Smooth muscle cell (in vitro differentiated cells): ENCODE measurements at regions not wholly inside any gene's neighbourhood (a gene's known extent, or its start where the extent isn't known, plus 50 kb on each side); places are given as distances from the start of the nearest gene placed in this dataset.
A peak's percentile ranks its signal among the peaks of the same experiment; 100 is the strongest.
"Not testable (repeated sequence)": the region's sequence is repeated elsewhere in the genome, so short reads cannot be mapped to it uniquely, and the experiment has no call there.

Experiments used
- DNase-seq: peaks from one replicate; lab custom pipeline; 2025; ENCODE audit not compliant: unreplicated experiment; lab: John Stamatoyannopoulos, UW
- H2AFZ ChIP-seq: fragments of 200-600 bp; sonication (generic); 2 replicates; pipeline ENCODE4 v1.6.0; 2016; ENCODE audit warnings: antibody characterized with exemption, low read depth, mild to moderate bottlenecking
- H3F3A ChIP-seq: fragments of 200-600 bp; sonication (generic); 2 replicates; pipeline ENCODE4 v1.6.0; 2017; ENCODE audit warnings: antibody characterized with exemption, low read depth
- H3K27ac ChIP-seq: fragments of 200-600 bp; sonication (generic); 2 replicates; pipeline ENCODE4 v1.5.1; 2016; ENCODE audit warnings: low read depth, mild to moderate bottlenecking
- H3K27me3 ChIP-seq: fragments of 200-600 bp; sonication (generic); 2 replicates; pipeline ENCODE4 v1.6.1; 2016; ENCODE audit warnings: low read depth, mild to moderate bottlenecking
- H3K36me3 ChIP-seq: fragments of 200-600 bp; sonication (generic); 2 replicates; pipeline ENCODE4 v1.5.1; 2016; ENCODE audit warnings: low read depth
- H3K4me1 ChIP-seq: fragments of 200-600 bp; sonication (generic); 2 replicates; pipeline ENCODE4 v1.5.1; 2016; ENCODE audit warnings: low read depth
- H3K4me2 ChIP-seq: fragments of 200-600 bp; sonication (generic); 2 replicates; pipeline ENCODE4 v1.6.0; 2016; ENCODE audit warnings: mild to moderate bottlenecking
- H3K4me3 ChIP-seq: fragments of 200-600 bp; sonication (generic); 2 replicates; pipeline ENCODE4 v1.5.1; 2016; ENCODE audit warnings: mild to moderate bottlenecking
- H3K79me2 ChIP-seq: fragments of 200-600 bp; sonication (generic); 2 replicates; pipeline ENCODE4 v1.6.0; 2016; ENCODE audit warnings: low read depth, mild to moderate bottlenecking
- H3K9ac ChIP-seq: fragments of 200-600 bp; sonication (generic); 2 replicates; pipeline ENCODE4 v1.6.0; 2016; ENCODE audit warnings: low read depth
- H3K9me3 ChIP-seq: fragments of 200-600 bp; sonication (generic); replicated peaks from 2 replicates; pipeline ENCODE4 v1.5.1; 2016; ENCODE audit warnings: low read depth
- H4K20me1 ChIP-seq: fragments of 200-600 bp; sonication (generic); 2 replicates; pipeline ENCODE4 v1.6.0; 2016; ENCODE audit warnings: low read depth
- CTCF ChIP-seq: fragments of 200-600 bp; sonication (generic); IDR thresholded peaks from 2 replicates; pipeline ENCODE4 v1.5.1; 2017; ENCODE audit warnings: borderline replicate concordance, mild to moderate bottlenecking, antibody characterized with exemption; ENCODE audit not compliant: insufficient read depth, poor library complexity, severe bottlenecking
- WGBS: methylation state at CpG from one replicate; pipeline ENCODE4 v1.1.7; 2016; ENCODE audit warnings: low lambda C conversion rate; 5-methylcytosine and 5-hydroxymethylcytosine counted together

GRCh38 chr12:86712425-86712843 is 456.2 kb upstream of the MGAT4C start:
- Histone ChIP-seq H3K36me3 (no peaks in the 10 kb centered on the region), H3K9me3 (no peaks in the 10 kb centered on the region), H3K4me3 (no peak overlapping the region), H3K27ac (peak overlapping the region; percentile 91), H4K20me1 (no peaks in the 10 kb centered on the region), H3K9ac (peak overlapping the region; percentile 56), H3K27me3 (no peaks in the 10 kb centered on the region), H3K4me1 (no peaks in the 10 kb centered on the region), H3K4me2 (peak overlapping the region; percentile 67), H3F3A (no peaks in the 10 kb centered on the region), H2AFZ (peak overlapping the region; percentile 3), H3K79me2 (no peaks in the 10 kb centered on the region)
- no peak for TF ChIP-seq CTCF
- DNase-seq: no peak
- WGBS: 22% methylated on average over 4 of the region's 4 CpGs

- Histone ChIP-seq H4K20me1 (no peaks in the 10 kb centered on the region), H2AFZ (no peak overlapping the region), H3K27me3 (no peaks in the 10 kb centered on the region), H3K4me3 (no peak overlapping the region), H3K9me3 (no peaks in the 10 kb centered on the region), H3K4me1 (no peaks in the 10 kb centered on the region), H3K79me2 (no peaks in the 10 kb centered on the region), H3K27ac (peak overlapping the region; percentile 91), H3K4me2 (peak overlapping the region; percentile 67), H3K9ac (peak overlapping the region; percentile 15), H3K36me3 (no peaks in the 10 kb centered on the region), H3F3A (no peaks in the 10 kb centered on the region)
- TF ChIP-seq CTCF: no peak
- WGBS: 95% methylated on average over 1 of the region's 1 CpG
- no peak for DNase-seq
Observed at GRCh38 chr12:86711731-86712130, 455.5 kb upstream of the MGAT4C start.

- Histone ChIP-seq H3K4me3 (no peak overlapping the region), H3K27me3 (no peaks in the 10 kb centered on the region), H3K9ac (no peak overlapping the region), H3K79me2 (no peaks in the 10 kb centered on the region), H3K4me1 (no peaks in the 10 kb centered on the region), H2AFZ (no peak overlapping the region), H3K36me3 (no peaks in the 10 kb centered on the region), H4K20me1 (no peaks in the 10 kb centered on the region), H3K4me2 (no peak overlapping the region), H3K27ac (no peak overlapping the region), H3F3A (no peaks in the 10 kb centered on the region), H3K9me3 (no peaks in the 10 kb centered on the region)
- DNase-seq: no peak
- no peak for TF ChIP-seq CTCF
Observed at GRCh38 chr12:86710109-86710508, 453.9 kb upstream of the MGAT4C start.

- not testable (repeated sequence) for H3K4me3 ChIP-seq, H3K27ac ChIP-seq, H3K36me3 ChIP-seq, DNase-seq, H3K79me2 ChIP-seq, H3K9ac ChIP-seq, H4K20me1 ChIP-seq, H3K4me2 ChIP-seq, H3K4me1 ChIP-seq, H3K9me3 ChIP-seq, H2AFZ ChIP-seq, H3K27me3 ChIP-seq, H3F3A ChIP-seq
- 80% methylated on average over 3 of the region's 3 CpGs for WGBS
Observed at GRCh38 chr12:86709017-86709416, 452.8 kb upstream of the MGAT4C start.
